Gastroesophageal sphincter (tissue), 3 donors: ENCODE measurements at regions not wholly inside any gene's neighbourhood (a gene's known extent, or its start where the extent isn't known, plus 50 kb on each side); places are given as distances from the start of the nearest gene placed in this dataset.

Experiments
- EP300 ChIP-seq: sonication (generic); formaldehyde crosslinking; IDR thresholded peaks from one replicate; pipeline ENCODE4 v1.6.1; 2017; ENCODE audit warnings: antibody characterized with exemption, mild to moderate bottlenecking
- POLR2A ChIP-seq, 2 donors: fragments of 450-650 bp; IDR thresholded peaks; one replicate each; pipeline ENCODE4 v1.6.1; 2017; ENCODE audit warnings: antibody characterized with exemption in 2 of 2, mild to moderate bottlenecking in 2 of 2, moderate library complexity in 1 of 2
- POLR2AphosphoS5 ChIP-seq: sonication (generic); formaldehyde crosslinking; IDR thresholded peaks from one replicate; pipeline ENCODE4 v1.6.1; 2017; ENCODE audit warnings: antibody characterized with exemption
- TF ChIP-seq, protein P1 (sequence below), 4 experiments: fragments of 200-600 bp in 2 of 4; fragments of 450-650 bp in 2 of 4; sonication (generic) in 1 of 4; IDR thresholded peaks; one replicate each; pipeline ENCODE4 v1.5.1; 2017 to 2019; ENCODE audit warnings: antibody characterized with exemption in 4 of 4, mild to moderate bottlenecking in 2 of 4, moderate library complexity in 2 of 4

DNA sequence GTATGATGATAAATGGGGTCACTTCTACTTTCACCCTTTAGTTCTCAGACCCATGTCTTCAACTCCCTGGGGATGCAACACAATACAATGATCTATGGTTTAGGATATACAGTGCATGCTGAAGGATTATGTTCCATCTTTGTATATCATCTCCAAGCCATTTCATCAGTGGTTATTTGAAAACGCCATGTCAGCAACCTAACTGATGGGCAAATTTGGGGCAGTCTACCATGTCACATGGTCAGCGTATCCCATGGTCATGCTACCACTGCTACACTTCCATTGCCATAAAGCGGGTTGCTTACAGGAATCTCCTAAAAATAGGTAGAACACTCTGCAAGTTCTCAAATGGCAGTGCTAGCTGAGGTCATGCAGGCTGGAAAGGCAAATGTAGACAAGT is 236.5 kb upstream of the ISX start:
- TF ChIP-seq EP300 (no peak), POLR2A (IDR thresholded peaks at IDR 0.05) (no peak), POLR2AphosphoS5 (no peak)
- TF ChIP-seq, protein P1, sequence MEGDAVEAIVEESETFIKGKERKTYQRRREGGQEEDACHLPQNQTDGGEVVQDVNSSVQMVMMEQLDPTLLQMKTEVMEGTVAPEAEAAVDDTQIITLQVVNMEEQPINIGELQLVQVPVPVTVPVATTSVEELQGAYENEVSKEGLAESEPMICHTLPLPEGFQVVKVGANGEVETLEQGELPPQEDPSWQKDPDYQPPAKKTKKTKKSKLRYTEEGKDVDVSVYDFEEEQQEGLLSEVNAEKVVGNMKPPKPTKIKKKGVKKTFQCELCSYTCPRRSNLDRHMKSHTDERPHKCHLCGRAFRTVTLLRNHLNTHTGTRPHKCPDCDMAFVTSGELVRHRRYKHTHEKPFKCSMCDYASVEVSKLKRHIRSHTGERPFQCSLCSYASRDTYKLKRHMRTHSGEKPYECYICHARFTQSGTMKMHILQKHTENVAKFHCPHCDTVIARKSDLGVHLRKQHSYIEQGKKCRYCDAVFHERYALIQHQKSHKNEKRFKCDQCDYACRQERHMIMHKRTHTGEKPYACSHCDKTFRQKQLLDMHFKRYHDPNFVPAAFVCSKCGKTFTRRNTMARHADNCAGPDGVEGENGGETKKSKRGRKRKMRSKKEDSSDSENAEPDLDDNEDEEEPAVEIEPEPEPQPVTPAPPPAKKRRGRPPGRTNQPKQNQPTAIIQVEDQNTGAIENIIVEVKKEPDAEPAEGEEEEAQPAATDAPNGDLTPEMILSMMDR (IDR thresholded peaks at IDR 0.05): no peak
